HT1080 (cell line): ENCODE measurements at regions not wholly inside any gene's neighbourhood (a gene's known extent, or its start where the extent isn't known, plus 50 kb on each side); places are given as distances from the start of the nearest gene placed in this dataset.
"Not testable (repeated sequence)": the region's sequence is repeated elsewhere in the genome, so short reads cannot be mapped to it uniquely, and the experiment has no call there.

Experiments used
- DNase-seq: peaks from one replicate; pipeline ENCODE4 v3.0.0-alpha.2; 2015; ENCODE audit warnings: low read depth

DNA sequence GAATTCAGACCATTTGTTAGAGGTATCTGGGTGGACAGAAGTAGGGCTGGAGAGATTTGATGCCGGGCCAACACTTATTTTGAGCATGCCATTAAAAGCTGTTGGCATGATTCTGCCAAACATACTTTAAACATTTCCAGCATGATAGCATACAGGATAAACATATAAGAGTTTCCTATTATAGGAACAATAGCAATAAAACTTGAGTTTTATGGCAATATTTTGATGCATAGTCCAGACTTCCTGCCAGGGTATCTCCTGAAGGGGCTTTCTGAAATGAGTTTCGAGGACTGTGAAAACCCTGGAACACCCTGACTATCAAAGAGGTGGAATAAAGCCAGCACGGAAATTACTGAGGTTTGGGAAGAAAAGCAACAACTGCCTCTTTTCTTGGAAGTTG lies 1398.0 kb upstream of the NXPH2 start:
- peak; percentile 7 for DNase-seq

DNA sequence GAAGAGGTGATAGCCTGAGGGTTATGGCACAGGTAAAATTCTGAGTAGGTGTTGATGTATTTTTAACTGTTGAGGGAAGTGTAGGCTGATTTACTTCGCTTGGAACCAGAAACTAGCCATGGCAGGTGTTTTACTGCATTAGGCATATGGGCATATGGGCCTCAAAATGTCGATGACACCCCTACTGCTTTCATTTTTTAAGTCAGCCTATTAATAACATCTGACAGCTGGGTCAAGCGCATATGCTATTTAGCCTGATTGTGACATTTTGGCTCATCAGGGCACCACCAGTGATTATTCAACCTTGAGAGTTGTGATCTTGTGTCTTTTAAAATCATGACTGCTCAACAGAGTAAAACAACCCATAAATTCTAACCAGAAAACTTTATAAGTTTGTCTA lies 1396.9 kb upstream of the NXPH2 start:
- no peak for DNase-seq

DNA sequence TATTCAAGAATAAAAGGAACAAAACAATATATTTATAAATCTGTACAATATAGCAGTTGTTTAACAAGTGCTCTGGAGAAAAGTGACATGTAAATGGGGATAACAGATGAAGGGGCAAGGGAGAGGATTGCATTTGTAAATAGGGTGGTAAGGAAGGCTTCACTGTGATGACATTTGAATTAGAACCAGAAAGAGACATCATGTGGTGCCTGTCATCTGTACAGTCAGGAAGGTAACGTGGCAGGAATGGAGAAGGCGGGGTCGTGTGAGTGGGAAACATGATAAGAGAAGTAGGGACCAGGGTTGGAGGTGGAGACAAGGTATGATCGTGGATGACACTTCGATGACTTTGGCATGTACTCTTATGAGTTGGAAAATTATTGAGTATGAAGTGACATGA lies 1393.6 kb upstream of the NXPH2 start:
- DNase-seq: no peak

DNA sequence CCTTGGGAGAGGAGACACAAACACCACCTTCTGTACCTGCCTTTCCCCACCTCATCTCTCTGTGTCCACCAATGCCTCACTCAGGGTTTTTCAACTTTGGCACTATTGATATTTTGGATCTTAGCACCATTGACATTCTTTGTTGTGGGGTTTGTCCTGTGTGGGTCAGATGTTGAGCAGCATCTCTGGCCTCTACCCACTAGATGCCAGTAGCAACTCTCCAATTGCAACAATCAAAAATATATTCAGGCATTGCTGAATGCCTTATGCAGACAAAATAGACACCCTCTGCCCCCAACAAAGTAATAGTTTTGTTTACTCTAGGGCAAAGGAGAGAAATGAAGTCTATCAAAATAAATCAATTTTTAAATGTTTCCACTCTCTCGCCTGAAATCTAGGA lies 1384.3 kb upstream of the NXPH2 start:
- DNase-seq: no peak

DNA sequence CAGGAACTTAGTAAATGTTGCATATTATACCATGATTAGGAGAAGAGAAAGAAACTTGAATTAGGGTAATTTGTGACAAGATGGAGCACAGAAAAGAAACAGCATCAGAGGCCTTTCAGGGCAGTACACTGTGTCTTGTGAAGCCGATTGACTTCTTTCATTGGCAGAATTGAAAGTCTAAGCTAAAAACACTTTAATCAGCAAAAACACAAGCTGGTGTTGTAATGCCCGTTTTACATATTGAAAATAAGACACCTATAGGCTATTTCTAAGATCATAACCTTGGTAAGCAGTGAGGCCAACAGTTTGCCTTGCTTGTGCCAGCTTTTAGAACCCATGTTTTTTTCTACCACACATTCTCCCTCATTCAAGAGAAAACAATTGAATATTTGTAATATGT lies 1378.1 kb upstream of the NXPH2 start:
- DNase-seq: no peak

DNA sequence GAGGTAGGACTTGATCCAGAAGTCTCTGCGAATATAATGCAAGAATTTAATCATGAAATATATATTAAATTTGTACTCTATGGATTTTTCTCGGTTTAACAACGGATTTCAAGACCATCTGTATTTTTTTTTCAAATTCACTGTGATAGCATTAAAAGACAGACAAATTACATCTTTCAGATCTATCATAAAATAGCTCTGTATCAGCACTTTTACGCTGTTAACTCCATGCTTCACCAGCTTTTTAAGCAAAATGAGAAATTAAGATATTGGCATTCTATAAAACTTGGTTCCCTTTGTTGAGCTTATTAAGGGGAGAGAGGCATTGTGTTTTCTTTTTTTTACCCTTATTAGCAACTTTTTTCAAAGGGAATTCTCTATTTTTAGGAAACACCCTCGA lies 1377.6 kb upstream of the NXPH2 start:
- no peak for DNase-seq

DNA sequence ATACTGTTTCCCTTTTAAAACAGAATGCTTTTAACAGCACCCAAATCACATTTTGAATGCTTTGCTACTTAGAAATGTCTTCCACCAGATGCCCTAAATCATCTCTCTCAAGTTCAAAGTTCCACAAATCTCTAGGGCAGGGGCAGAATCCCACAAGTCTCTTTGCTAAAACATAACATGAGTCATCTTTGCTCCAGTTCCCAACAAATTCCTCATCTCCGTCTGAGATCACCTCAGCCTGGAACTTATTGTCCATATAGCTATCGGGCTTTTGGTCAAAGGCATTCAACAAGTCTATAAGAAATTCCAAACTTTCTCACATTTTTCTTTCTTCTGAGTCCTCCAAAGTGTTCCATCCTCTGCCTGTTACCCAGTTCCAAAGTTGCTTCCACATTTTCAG lies 1374.5 kb upstream of the NXPH2 start:
- DNase-seq: peak; percentile 11

DNA sequence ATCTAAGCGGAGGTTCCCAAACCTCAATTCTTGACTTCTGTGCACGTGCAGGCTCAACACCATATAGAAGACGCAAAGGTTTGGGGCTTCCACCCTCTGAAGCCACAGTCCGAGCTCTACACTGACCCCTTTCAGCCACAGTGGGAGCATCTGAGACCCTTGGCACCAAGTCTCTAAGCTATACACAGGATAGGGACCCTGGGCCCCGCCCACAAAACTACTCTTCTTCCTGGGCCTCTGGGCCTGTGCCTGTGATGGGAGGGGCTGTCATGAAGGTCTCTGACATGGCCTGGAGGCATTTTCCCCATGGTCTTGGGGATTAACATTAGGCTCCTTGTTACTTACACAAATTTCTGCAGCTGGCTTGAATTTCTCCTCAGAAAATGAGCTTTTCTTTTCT lies 1374.1 kb upstream of the NXPH2 start:
- DNase-seq: no peak

DNA sequence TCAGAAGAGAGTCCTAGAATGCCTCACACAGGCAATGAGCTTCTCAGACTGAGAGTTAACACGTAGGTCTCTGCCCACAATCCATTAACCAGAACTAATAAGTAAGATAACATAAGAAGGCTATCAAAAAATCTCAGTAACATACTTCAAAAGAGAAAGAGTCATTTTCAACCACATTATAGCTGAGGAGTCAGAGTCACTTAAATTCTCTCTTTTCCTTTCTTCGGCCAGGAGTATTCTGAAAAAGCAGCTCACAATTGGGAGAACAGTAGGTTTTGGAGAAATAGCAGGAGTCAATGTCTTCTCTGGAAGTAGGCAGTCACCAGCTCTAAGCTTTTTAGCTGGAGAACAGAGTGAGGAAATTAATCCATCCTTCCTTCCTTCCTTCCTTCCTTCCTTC lies 1364.4 kb upstream of the NXPH2 start:
- DNase-seq: no peak

DNA sequence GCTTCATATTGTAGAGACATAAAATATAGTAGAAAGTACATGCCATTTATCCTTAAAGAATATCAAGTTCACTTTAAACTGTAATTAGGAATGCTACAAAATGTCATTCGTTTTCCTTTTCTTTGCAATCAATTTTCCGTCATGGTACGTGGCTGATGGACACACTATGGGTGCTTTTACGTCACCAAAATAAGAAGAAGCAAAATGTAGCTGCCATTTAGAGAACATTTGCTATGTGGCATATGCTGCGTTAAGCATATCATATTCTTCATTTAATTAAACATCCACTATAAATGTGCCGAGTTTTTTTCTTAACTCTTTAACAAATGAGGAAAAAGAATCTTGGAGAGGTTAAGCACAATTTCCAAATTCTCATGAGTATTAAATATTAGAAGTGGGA lies 1358.5 kb upstream of the NXPH2 start:
- no peak for DNase-seq

DNA sequence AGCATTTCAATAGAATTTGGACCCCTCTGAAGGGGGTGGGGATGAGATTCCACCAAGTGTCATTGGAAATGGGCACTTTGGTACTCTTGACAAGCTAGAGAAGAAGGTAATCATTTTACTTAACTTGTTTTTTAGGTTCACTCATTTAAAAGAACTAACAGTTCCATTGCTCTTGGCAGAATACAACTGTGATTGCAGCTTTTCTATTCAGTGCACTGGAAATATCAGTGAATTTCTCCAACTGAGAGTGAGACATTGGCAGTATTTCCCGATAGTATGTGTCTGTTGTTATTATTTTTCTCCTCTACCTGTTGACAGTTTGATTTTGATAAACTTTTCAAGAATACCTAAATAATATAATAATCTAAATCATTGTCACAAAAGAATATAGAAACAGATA lies 1356.7 kb upstream of the NXPH2 start:
- DNase-seq: no peak

DNA sequence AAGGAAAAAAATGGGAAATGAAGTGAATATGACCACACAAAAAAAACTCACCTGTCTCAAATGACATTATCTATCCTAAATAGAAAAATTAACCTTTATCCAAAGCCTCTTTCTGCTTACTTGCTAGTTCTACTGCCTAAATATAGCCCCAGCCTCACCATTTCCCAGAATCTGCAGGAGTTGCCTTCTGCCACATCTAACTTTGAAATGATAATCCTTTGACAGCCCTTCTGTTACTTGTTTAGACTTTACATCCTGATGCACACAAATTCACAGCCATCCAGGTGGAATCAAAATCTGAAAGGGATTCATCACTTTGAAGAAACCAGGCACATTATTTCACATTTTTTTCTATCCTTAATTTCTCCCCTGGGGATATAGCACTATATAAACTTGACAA lies 1356.2 kb upstream of the NXPH2 start:
- DNase-seq: no peak

DNA sequence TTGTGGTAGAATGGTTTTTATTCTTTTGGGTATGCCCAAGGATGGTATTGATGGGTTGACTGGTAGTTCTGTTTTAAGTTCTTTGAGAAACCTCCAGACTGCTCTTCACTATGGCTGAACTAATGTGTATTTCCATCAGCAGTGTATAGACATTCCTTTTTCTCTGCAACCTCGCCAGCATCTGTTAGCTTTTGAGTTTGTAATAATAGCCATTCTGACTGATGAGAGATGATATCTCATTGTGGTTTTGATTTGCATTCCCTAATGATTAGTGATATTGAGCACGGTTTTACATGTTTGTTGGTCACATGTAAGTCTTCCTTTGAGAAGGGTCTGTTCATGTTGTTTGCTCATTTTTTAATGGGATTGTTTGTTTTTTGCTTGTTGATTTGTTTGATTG lies 1348.7 kb upstream of the NXPH2 start:
- peak; percentile 2 for DNase-seq

DNA sequence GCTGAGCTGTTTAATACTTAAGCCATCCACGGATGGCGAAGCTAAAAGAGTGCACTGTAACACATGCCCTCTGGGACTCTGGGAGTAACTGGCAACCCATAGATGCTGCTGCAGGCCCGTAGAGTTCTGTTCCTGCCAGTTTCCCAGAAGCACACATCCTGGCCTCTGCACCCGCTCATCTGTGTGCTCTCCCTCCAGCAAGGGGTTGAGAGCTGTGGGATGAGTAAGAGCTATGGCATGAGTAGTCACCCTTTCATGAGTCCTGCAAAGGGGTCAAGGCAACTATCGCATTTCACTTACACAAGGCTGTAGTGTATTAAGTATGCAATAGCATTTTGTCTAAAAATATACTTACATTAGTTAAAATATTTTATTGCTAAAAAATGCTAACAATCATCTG lies 1341.8 kb upstream of the NXPH2 start:
- DNase-seq: peak; percentile 89

DNA sequence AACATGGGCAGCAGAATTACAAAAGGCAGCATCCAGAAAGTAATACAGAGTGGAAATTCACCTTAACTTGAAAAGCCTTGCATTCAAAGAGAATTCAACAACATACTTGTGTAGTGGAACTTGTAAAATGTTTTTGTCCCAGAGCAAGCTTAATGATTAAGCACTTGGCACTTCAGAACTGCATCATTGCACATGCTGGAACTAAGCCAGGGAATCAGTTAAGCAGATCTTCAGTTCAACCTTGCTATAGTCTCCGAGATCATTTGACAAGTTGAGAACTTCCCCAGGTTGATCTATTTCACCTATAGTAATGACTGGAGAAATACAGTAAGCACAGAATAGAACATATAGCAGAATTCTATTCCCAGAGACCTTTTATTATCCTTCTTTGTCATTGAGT lies 1337.2 kb upstream of the NXPH2 start:
- DNase-seq: no peak

DNA sequence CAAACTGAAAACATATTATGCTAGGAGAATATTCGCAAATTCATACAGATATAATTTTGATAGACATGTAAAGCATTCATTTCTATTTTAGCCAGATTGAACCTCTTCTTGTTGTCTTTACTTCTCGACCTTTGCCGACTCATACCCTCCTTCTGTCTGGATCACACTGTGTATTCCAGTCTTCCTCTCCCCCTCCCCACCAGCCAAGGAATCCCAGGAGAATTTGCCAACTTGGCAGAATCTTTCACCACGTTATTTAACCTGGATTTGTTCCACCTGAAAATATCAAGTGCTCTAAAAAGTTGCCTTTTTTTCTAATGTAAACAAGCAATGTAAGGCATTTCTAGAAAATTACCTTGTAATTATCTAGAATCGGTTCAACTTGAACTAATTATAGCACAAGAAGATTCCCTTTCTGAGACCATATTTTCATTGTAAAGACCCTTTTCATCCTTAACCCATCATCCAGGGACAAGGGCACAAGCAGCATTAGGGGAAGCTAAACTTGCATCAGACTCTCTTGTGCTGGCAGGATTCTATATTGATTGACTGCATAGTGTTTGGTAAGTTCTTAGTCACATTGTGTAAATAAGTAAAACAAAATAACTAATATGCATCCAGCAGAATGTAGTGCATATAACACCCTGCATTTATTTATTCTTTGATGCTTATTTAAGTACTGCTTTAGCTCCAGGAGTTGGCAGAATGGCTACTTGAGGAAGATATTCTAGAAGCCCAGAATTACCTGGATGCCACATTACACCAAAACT lies 1328.7 kb upstream of the NXPH2 start:
- DNase-seq: no peak

DNA sequence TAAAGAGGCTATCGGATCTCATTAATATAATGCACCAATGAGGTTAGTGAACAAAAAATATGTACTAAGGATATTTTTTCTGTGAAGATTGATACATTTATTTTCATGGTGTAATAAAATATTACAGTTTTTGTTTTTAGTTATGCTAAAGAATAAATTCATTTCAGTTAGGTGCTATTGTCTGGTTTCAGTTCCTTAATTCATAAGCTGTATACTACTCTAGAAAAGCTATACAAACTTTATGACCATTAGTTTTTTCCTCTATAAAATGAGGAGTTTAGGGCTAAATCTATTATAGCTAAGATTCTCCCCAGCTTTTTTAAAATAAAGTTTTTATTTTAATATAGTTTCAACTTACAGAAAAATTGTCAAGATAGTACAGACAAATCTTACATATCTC lies 1311.7 kb upstream of the NXPH2 start:
- DNase-seq: no peak

DNA sequence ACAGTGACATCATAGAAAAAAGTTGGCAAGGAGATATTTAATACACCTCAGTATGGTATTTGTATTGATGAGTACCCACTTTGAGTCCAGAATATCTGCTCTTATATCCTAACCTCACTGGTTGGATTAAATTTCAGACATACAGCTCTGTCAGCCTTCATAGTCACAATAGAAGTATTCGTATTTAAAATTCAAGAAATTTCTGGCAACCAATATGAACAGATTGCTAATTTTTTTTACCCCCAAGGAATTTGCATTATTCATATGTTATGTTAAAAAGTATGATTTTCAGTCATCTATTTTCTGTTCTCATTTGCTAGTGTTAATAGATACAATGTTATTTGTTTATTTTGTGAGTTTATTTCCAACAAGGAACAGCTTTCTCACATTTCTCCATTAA lies 1306.8 kb upstream of the NXPH2 start:
- DNase-seq: no peak

DNA sequence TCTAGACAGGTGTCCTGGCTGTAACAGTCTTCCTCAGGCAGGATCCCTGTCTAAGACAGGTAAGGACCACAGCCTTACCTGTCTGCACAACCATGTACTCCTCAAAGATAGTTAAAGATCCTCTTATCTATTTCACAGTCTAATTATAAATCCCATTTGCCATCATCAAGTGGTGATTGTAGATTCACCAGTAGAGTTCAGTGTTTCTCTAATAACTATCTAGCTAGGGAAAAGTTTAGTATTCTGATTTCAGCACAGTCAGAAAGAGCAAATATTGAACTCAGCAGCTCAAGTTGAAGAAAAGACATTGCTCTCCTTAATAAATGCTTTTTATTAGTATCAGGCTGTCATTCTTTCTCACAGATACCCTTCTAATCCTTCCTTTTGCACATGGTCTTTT lies 1305.5 kb upstream of the NXPH2 start:
- DNase-seq: no peak

DNA sequence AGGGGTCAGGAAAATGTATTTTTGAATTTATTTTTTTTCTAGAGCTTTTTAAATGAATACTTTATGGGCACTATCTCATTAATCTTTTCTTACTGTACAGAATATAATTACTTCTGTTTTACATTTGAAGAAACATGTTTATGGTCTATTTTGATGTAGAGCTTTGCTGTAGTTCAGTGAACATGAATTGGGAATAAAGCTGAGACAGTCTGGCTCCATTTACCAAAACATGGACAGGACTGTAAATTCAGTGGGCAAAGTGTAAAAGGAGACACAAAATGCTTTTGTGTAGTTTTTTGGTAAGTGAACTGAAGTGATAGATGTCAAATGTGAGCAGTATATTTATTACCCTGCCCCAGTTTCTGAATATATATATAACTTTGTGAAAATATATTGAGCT lies 1298.8 kb upstream of the NXPH2 start:
- no peak for DNase-seq

DNA sequence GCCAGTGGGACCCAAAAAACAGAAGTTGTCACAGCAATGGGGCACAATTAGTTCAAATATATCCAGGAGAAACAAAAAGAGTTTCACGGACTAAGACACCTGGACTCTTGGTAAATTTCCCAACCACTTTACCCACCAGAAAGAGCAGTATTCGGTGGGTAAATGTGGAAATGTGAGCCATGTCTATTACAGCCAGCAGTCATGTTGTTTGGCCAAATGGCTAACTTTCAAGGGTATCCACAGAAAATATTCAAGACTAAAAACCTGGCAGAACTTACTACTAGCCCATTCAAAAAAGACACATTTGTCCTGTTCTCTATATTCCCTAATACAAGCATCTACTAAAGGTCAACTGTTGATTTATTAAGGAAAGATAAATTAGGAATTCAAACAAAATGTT lies 1296.0 kb upstream of the NXPH2 start:
- no peak for DNase-seq

DNA sequence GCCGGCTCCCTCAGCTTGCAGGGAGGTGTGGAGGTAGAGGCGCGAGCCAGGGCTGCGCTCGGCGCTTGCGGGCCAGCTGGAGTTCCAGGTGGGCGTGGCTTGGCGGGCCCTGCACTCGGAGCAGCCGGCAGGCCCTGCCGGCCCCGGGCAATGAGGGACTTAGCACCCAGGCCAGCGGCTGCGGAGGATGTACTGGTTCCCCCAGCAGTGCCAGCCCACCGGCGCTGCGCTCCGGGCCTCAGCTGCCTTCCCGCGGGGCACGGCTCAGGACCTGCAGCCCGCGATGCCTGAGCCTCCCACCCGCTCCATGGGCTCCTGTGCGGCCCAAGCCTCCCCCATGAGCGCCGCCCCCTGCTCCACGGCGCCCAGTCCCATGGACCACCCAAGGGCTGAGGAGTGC lies 1293.6 kb upstream of the NXPH2 start:
- DNase-seq: not testable (repeated sequence)

DNA sequence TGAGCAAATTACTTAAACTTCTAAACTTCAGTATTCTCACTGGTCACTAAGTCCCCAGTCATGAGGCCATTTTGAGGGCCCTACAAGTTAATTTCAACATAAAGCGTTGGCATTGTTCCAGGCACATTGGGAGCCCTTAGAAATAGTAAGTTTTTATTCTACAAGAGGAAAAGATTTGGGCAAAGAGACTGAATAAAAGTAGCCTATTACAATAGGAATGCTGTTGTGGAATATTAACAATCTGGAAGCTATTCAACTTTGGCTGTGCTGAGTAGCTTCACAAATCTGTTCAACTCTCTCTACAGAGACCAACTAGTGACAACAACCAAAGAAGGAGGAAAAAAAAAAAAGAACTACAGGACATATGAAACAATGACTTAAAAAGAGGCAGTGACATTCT lies 1287.5 kb upstream of the NXPH2 start:
- no peak for DNase-seq

DNA sequence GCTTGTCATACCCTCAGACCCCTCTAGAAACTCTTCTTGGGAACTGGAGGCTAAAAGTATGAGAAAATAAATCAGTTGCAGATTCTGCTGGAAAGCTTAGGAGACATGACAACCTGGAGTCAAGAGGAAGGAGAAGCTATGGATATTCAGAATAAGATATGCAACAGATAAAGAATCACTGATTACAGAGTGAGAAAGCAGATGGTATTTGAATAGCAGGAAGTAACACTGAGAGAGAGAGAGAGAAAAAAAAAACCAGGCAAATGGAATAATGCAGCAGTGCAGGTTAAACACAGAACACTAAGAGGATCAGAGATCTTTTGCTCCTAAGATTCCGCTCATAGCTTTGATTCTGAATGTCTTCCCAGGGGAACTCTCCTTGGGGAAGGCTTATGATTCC lies 1284.1 kb upstream of the NXPH2 start:
- no peak for DNase-seq
